8988T (cell line): ENCODE measurements at regions not wholly inside any gene's neighbourhood (a gene's known extent, or its start where the extent isn't known, plus 50 kb on each side); places are given as distances from the start of the nearest gene placed in this dataset.

ENCODE experiments used
- DNase-seq: peaks from one replicate; pipeline ENCODE4 v3.0.0; 2011

DNA sequence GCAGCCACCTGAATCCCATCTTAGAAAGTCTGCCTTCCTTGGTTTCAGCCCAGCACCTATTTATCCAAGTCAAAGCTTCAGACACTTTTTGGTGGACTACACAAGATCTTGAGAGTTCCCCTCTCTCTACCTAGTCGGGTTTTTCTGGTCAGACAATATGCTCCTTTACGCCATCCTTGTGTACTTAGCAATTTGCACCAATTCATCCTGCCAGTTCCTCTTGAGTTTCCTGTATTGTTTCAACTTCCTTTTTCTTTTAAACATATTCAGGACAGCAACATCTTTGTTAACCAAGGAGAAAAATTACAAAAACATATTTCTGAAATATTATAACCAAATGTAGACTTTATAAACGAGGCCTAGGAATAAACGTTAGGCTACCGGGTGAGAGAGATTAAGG, 368.2 kb upstream of the CADM1 start:
- no peak for DNase-seq

DNA sequence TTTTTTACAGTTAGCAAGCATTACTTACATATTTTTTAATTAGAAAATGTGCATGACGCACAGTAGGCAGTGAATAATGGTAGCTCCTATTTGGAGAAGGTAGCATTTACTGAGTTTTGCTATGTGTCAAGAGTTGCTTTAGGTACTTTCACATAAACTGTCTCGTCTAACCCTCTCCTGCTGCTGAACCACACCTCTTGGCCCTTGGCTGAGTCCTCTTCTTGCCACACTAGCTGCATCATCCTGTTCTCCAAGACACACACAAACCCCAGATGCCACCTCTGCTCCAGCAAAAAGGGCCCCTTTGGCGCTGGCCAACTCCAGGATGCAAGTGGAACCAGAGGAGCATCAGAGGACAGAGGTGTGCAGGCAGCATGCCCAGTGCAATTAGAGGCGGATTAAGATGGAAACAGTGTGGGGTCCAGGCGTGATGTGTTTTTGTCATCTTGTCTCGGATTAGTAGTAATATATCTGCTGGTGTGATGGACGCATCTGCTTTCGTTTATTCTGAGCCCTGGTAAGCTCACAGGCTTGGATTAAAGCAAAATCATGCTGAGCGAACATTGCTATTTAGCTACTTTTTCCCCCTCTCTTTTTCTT, 367.0 kb upstream of the CADM1 start:
- DNase-seq = no peak

- no peak for DNase-seq
These were observed 365.7 kb upstream of the CADM1 start for GRCh38 chr11:115869780-115870431.

DNA sequence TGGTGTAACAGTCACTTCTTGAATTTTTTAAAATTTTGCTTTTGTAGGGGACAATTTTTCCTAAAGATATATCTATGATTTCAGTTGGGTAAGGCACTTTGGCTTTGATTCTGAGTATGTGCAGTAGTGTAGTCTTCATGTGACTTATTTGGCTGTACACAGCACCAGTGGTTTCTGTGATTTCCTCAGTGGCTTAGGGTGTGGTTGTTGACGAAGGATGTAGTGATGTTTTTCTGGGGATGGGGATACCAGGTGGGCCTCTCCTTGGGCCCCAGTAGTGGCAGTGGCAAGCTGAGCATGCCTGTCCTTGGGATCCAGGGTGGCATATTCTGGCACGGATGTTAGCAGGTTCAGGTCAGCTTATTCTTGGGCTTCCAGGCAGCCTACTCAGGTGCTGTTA, 364.9 kb upstream of the CADM1 start:
- DNase-seq = no peak

GRCh38 chr11:115860246-115860645, 356.0 kb upstream of the CADM1 start:
- no peak for DNase-seq

DNA sequence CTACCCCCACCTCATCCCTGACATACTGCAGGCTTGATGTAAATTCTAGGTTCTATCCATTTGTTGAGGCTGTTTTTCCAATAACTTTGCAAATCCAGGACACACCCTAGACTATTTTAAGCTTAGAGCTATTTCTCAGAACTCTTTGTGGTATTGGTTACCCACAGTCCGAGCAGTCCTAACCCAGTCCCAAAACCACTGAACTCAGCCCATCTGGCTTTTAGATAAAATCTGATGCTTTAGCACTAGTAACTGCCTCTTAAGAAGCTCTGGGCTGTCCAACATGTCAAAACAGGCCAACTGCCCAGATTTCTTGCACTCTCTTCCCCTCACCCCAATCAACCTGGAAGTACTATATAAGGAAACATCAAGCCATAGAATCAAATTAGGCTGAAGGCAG, 344.4 kb upstream of the CADM1 start:
- no peak for DNase-seq

DNA sequence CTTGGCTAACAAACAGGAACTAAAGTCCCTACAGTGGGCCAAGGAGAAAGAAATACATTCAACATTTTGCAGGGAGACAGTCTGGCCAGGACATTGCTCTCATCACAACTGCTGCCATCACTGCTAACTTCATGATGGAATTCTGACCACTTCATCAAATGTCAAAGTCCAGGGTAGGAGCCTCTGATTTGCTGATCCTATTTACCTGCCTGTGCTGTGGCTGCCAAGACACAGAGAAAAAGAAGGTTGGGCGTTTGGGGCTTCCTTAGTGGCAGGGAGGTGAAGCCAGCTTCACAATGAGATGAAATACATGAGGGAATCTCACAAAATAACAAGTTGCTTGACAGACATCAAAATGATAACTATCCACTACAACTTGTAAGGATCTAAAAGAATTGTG, 343.9 kb upstream of the CADM1 start:
- DNase-seq = no peak

DNA sequence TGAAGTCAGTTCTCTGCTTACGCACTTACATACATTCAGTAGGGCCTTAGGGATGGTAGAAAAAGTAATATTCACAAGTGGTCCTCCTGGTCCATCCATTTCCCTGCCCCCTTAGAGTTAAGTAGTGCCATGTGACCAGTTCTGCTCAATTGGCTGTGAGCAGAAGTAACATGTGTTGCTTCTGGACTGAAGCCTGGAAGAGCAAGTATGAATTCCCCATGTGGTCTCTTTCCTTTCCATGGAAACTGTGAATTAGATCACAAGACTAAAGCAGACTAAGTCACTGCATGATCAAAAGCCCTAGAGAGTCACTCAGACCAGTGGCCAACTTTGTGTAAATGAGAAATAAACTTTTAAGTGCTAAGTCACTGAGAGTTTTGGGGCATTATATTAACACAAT, 341.7 kb upstream of the CADM1 start:
- no peak for DNase-seq

DNA sequence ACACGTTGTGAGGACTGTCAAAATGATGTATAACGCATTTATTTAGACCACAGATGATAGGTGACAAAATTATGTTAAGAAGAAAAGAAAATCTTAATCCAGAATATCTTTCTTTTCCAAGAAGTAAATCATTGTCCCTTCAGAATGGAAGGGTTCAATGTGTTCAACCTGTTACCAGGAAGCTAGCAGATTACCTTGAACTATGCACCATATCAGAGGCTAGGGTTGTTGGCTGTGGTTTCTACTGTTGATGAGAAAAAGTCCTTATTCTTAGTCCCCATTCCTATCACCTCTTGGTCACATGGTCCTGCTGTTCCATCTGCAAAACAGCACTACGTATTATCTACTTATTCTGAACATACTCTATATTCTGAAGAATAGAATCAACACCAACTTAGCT, 339.5 kb upstream of the CADM1 start:
- DNase-seq = no peak

- no peak for DNase-seq
These were observed 338.9 kb upstream of the CADM1 start for GRCh38 chr11:115843111-115843510.

DNA sequence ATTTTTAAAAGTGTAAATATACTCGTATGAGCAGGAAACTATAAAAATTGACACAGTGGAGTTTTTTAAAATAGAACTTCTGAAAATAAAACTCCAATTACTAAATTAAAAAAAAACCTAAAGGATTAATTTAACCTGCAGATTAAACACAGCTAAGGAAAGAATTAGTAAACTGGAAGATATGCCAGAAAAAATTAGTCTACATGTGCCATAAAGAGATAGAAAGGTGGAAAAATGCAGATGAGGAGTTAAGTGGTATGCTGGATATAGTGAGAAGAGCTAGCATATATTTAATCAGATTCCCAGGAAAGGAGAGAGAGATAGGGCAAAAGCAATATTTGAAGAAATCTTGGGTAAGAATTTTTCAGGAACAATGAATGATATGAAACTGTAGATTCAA, 315.8 kb upstream of the CADM1 start:
- DNase-seq = no peak

DNA sequence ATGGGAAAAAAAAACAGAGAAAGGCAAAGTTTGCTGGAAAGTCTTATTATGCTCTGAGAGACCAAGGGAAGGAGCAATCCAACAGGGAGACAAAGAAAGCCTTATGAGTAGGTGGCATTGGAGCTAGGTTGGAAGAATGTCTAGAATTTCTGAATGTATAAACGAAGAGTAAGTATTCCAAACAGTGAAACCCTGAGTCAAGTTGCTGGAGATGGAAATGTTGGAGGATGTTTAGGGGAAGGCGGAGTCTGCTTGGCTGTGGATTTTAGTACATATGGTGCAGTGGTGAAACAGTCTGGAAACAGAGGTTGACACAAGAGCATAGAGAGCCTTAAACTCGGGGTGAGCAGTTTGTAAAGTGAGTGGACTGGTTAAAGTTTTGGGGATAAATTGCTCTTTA, 314.8 kb upstream of the CADM1 start:
- DNase-seq = no peak

DNA sequence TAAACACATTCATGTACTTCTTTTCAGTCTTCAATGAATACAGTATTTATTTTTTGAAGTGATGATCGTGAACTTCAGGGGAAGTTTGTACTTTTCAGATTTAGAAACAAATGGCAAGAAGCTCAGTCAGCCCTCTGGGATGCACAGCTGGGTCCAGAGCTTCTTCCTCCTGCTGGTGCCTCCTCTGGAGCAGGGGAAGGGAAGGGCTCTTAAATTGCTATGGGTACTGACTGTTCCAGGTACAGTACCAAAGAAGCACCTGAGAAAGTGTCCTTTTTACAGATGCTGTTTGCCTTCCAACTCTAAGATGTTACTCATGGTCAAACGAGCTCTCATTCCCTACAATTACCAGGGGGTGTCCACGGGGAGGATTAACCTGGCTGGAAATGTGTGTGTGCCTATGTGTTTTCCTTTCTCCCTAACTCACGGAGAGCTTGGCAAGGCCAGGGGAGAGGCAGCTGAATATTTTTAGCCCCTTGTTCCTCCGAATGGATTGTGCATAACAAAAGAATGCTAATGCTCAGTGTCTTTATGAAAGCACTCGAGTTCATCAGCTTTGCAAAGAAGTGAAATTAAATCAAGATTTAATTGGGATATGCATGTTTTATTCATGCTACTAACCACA, 313.7 kb upstream of the CADM1 start:
- DNase-seq = no peak

DNA sequence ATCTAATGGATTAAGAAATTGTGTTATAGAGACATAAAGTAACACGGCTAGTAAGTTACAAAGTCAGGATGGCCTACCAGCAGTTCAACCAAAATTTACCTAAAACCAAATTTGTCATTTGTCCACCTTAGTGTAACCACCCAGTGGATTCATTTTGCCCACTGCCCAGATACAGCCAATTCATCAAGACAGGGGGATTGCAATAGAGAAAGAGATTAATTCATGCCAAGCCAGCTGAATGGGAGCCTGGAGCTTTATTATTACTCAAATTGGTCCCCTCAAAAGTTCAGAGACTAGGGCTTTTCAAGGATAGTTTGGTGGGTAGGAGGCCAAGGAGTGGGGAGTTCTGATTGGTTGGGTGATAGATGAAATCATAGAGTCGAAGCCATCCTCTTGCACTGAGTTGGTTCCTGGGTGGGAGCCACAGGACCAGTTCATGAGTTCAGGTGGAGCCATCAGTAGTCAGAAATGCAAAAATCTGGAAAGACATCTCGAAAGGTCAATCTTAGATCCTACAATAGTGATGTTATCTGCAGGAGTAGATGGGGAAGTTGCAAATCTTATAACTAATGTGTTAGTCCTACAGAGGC, 304.2 kb upstream of the CADM1 start:
- no peak for DNase-seq

DNA sequence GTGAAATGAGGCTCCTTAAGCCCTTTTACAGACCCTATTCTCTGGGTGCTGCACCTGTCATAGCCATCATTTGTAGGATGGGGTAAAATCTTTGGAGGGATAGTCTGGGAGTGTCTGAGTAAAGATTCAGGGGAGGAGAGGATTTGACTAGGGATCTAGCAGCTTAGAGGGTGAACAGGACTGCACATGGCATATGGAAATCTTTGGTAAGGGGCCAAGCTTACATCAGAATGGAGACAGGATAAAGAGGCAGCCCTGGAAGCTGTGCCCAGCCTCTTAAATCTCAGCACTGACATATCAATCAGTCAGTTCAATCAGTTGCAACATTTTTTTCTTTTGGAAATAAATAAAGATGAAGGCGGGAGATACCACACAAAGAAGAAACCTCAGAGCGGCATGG, 301.8 kb upstream of the CADM1 start:
- DNase-seq = no peak

DNA sequence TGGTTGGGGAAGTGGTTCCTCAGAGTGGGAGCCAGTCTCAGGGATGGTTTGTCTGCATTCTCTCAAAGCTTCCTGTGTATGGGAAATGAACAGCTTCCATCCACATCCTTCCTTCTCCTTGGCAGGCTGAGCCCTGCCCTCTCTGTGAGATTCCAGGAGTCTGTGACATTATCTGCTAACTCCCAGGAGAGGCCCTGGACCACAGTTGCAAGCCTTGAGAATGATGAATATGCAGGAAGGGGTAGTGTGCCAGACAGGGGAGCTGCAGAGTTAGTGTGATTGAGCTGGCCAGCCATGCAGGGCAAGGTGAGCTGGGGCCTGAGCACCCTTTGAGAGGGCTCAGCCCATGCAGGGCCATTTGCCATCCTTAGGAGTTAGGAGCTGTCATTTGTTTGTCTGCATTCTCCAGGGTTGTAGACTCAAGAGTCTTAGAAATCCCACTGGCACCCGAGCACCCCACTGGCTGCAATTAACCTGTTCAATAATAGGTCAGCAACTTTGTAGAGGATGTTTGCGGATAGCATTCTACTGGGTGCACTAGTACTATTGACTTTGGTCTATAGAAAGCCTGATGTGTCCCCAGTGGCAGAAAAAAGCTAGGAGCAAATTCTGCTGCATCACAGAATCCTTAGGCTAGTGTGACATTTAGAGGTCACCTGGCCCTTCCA, 299.0 kb upstream of the CADM1 start:
- DNase-seq = no peak

DNA sequence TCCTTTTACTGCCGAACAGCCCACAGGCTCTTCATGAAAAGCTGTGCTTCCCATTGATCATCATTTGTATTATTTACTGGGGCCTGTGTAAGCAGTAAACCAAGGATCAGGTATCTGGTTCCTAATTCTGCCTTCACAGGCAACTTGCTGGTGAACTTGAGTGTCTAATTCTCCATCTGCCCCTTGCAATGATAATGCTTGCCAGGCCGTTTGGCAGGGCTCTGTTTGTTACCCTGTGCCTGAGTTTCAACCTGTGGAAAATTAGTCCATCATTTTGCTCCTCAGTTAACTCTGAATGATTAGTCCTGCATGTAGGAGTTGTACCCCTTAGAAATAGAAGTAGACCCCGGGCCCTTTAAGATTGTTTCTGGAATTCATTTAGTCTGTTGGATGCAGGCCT, 298.4 kb upstream of the CADM1 start:
- DNase-seq = no peak

GRCh38 chr11:115792903-115793302, 288.7 kb upstream of the CADM1 start:
- DNase-seq = no peak

GRCh38 chr11:115787302-115787701, 283.1 kb upstream of the CADM1 start:
- DNase-seq = no peak

DNA sequence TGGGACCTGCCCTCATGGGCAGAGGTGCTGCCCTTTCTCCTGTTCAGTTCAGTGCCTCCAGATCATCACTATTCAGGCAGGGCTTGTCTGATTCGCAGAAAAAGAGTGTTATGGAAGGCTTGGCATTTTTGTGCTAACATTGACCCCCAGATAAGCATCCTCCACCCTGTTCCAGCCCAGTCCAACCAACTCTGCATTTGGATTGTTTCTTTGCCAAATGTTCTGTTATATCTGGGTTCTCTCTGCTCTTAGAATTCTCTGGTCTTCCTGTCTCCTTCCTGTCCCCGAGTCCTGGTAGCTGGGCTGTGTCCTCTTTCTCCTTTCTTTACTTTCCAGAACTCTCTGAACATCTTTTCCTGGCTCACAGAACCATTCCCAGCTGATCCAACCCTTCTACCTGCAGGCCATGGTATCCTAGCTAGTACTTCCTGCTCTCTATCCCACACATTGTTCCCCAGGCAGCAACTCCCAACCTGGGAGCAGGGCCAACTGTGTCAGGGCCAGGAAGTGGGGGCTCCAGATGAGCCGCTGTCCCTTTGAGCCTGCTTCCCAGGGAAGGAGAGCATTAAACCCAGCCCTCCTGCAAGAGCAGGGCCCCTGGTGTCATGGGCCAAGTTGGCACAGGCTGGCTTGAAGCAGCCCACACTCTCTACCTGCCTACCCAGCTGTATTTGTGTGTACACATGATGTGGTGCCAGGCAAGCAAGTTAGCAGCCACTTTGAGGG, 280.7 kb upstream of the CADM1 start:
- no peak for DNase-seq

DNA sequence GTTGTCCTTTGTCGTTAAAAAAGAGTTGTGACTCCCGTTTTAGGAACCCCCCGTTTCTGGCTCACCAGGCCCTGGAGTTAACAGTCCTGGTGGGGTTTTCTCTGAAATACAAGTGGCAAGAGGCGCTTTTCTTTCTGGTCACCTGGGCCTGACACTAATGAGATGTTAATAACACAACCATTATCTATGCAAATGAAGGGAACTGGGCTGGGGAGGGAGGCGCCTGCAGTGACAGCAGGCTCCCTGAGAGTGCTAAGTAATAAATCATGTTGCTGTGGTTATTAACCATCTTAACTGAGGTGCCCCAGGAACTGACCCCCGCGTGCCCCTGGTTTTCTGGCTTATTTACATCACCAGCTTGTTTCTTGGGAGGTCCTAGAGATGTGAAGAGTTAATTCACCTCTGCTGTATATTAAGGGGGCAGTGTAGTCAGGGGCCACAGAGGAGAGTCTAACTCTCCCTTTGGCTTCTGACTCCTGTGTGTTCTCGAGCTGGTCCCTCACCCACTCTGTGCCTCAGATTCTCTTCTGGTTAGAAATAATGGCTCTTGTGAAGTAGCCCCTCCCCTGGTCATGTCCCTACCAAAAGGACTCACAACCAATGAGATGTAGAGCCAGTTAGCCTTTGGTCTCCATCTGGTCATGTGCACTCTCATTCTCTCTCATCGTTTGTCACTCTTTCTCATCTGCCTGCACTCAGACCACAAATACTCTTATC, 276.6 kb upstream of the CADM1 start:
- DNase-seq = no peak

DNA sequence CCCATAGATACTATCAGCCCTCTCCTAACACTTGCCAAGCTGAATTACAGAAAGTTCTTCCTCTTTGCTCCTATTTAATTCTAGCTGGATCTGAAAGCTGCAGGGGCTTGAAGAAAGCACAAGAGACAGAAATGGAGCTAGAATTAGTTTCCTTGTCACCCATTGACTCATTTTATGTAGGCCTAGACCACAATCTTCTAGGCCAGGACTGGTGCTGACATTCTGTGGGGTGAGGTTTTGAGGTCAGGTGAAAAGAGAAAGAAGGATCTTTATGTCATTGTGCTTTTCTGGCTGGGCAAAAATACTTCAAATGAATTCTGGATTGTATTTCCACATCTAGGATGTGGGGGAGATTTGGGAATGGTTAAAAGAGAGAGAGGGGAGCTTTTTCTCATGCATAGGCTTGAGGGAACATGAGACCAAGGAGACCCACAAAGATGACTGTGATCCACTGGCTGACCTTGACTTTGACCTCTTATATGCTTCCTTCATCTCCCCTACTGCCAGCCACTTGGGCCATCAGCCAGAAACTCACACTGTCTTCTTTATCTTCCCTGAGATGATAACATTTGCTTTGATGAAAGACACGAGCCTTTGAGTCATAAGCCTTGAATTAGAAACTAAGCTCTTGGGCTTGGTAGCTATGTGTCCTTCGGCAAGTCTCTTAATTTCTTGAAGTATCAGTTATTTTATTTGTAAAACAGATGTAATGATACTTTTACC, 274.9 kb upstream of the CADM1 start:
- DNase-seq = no peak
